HepG2 (cell line): ENCODE measurements at regions not wholly inside any gene's neighbourhood (a gene's known extent, or its start where the extent isn't known, plus 50 kb on each side); places are given as distances from the start of the nearest gene placed in this dataset.

Experiments used
- ATAC-seq: fragments of 200-7000 bp; cut with Tn5 transposase; 3 replicates; pipeline ENCODE4 v1.9.1; 2020; ENCODE audit warnings: mild to moderate bottlenecking, moderate library complexity
- BruUV-seq: library from RNA; stranded (reverse); fragments of 400-500 nt; replicated peaks from 2 replicates; lab custom pipeline; 2021; lab: Mats Ljungman, UMichigan
- CTCF ChIA-PET: fragments of 300-600 bp; formaldehyde crosslinking; extraction: SDS; loops from one replicate; lab custom pipeline; 2021; ENCODE audit warnings: low total read pairs, inconsistent platforms, low intra/inter-chr PET ratio; lab: Yijun Ruan, JAX
- POLR2A ChIA-PET: fragments of 350-600 bp; sonication (Branson Sonifier 250); formaldehyde crosslinking; loops from one replicate; lab custom pipeline; 2020; ENCODE audit warnings: antibody characterized with exemption, inconsistent platforms; lab: Yijun Ruan, JAX
- DNase-seq: peaks from one replicate; pipeline ENCODE4 v3.0.0-alpha.2; 2015; ENCODE audit warnings: low spot score
- FAIRE-seq: peaks from 3 replicates; lab custom pipeline; 2011; peaks lifted over from hg19 to GRCh38; lab: Jason Lieb, UNC
- H2AFZ ChIP-seq: one replicate; pipeline ENCODE4 v1.6.1; 2011; ENCODE audit warnings: low read length, inconsistent platforms
- H3K27ac ChIP-seq: fragments of 300-600 bp; 3 replicates; pipeline ENCODE4 v1.8.0; 2011; ENCODE audit warnings: mixed run types, mild to moderate bottlenecking, mixed read lengths, low read length, inconsistent platforms; ENCODE audit not compliant: insufficient read depth; ENCODE audit errors: extremely low read length
- H3K27me3 ChIP-seq, 2 experiments: fragments of 200-600 bp in 1 of 2; 2 replicates in 1 of 2; 3 replicates in 1 of 2; pipeline versions ENCODE4 v1.6.0 to v1.8.0; 2011; ENCODE audit warnings: low read length in 2 of 2, mild to moderate bottlenecking in 2 of 2, moderate library complexity in 2 of 2, inconsistent platforms in 1 of 2; ENCODE audit not compliant: insufficient read depth in 2 of 2, control insufficient read depth in 1 of 2
- H3K36me3 ChIP-seq, 2 experiments: fragments of 200-600 bp in 1 of 2; replicated peaks in 1 of 2; 2 replicates in 1 of 2; 3 replicates in 1 of 2; pipeline versions ENCODE4 v1.5.1 to v1.8.0; 2011; ENCODE audit warnings: low read length in 2 of 2, inconsistent platforms in 1 of 2; ENCODE audit not compliant: insufficient read depth in 2 of 2, control insufficient read depth in 1 of 2
- H3K4me1 ChIP-seq: 2 replicates; pipeline ENCODE4 v1.5.1; 2012; ENCODE audit warnings: low read length, inconsistent platforms; ENCODE audit not compliant: insufficient read depth
- H3K4me2 ChIP-seq: 2 replicates; pipeline ENCODE4 v1.6.0; 2011; ENCODE audit warnings: low read depth, low read length, inconsistent platforms
- H3K4me3 ChIP-seq, 3 experiments: fragments of 200-600 bp in 1 of 3; sonication (generic), shearing (Covaris generic) in 1 of 3; replicated peaks in 1 of 3; 2 replicates each; pipeline ENCODE4 v1.5.1; 2011 to 2016; ENCODE audit warnings: low read length in 3 of 3, inconsistent platforms in 2 of 3, low read depth in 2 of 3, mild to moderate bottlenecking in 2 of 3, control low read depth in 1 of 3, mixed read lengths in 1 of 3; ENCODE audit not compliant: insufficient read depth in 1 of 3
- H3K79me2 ChIP-seq: one replicate; pipeline ENCODE4 v1.6.1; 2011; ENCODE audit warnings: low read length, inconsistent platforms; ENCODE audit not compliant: insufficient read depth
- H3K9ac ChIP-seq: 2 replicates; pipeline ENCODE4 v1.6.0; 2011; ENCODE audit warnings: mild to moderate bottlenecking, low read depth, low read length, inconsistent platforms; ENCODE audit not compliant: insufficient read depth
- H3K9me3 ChIP-seq: 2 replicates; pipeline ENCODE4 v1.5.1; 2012; ENCODE audit warnings: mild to moderate bottlenecking, low read length
- H4K20me1 ChIP-seq: 2 replicates; pipeline ENCODE4 v1.6.0; 2011; ENCODE audit warnings: inconsistent platforms, mild to moderate bottlenecking, low read length, moderate library complexity; ENCODE audit not compliant: insufficient read depth
- CENPT ChIP-seq: sonication (generic); formaldehyde crosslinking; IDR thresholded peaks from 2 replicates; pipeline ENCODE4 v1.8.0; 2022; ENCODE audit warnings: low read depth, mild to moderate bottlenecking, moderate library complexity, missing genetic modification reagents
- FOXA1 ChIP-seq, 2 experiments: fragments of 450-650 bp in 1 of 2; sonication (generic) in 1 of 2; formaldehyde crosslinking in 1 of 2; IDR thresholded peaks; 2 replicates each; pipeline versions ENCODE4 v1.4.0 to v1.6.1; 2016 to 2020; ENCODE audit warnings: missing genetic modification reagents in 1 of 2
- HNF4G ChIP-seq, 2 experiments: sonication (generic) in 1 of 2; formaldehyde crosslinking in 1 of 2; IDR thresholded peaks; 2 replicates each; pipeline versions ENCODE4 v1.4.0 to v1.6.1; 2011 to 2020; ENCODE audit warnings: borderline replicate concordance in 2 of 2, low read depth in 2 of 2, mild to moderate bottlenecking in 2 of 2, low read length in 1 of 2, missing genetic modification reagents in 1 of 2, moderate library complexity in 1 of 2
- MAFK ChIP-seq, 2 experiments: IDR thresholded peaks in 1 of 2; conservative IDR thresholded peaks in 1 of 2; 2 replicates each; pipeline ENCODE4 v1.6.1; 2011; ENCODE audit warnings: improper control_type of control experiment in 2 of 2, low read length in 2 of 2
- MEF2D ChIP-seq: sonication (generic); formaldehyde crosslinking; IDR thresholded peaks from 2 replicates; pipeline ENCODE4 v1.5.1; 2020; ENCODE audit warnings: mild to moderate bottlenecking, missing genetic modification reagents
- RORA ChIP-seq: sonication (generic); formaldehyde crosslinking; IDR thresholded peaks from 2 replicates; pipeline ENCODE4 v1.5.0; 2020; ENCODE audit warnings: mild to moderate bottlenecking, missing genetic modification reagents, moderate library complexity
- TEAD2 ChIP-seq: sonication (generic); formaldehyde crosslinking; IDR thresholded peaks from 2 replicates; pipeline ENCODE4 v1.9.0; 2021; ENCODE audit warnings: missing genetic modification reagents
- ZBTB33 ChIP-seq: sonication (generic); formaldehyde crosslinking; IDR thresholded peaks from 2 replicates; pipeline ENCODE4 v1.4.0; 2020; ENCODE audit warnings: missing genetic modification reagents
- ZNF891 ChIP-seq: sonication (generic); formaldehyde crosslinking; IDR thresholded peaks from 2 replicates; pipeline ENCODE4 v1.5.0; 2020; ENCODE audit warnings: mild to moderate bottlenecking, missing genetic modification reagents
- WGBS: methylation state at CpG from one replicate; pipeline ENCODE4 v1.1.6; 2017; ENCODE audit warnings: low lambda C conversion rate; 5-methylcytosine and 5-hydroxymethylcytosine counted together
- in situ Hi-C: cut with HindIII; loops from 2 replicates; pipeline ENCODE4 v1.10.0; 2017; ENCODE audit warnings: low pct_unique_long_range_greater_than_20kb; ENCODE audit not compliant: extremely low pct_ligation_motif_present
- intact Hi-C: fragments of 100-400 bp; cut with micrococcal nuclease; formaldehyde crosslinking; loops from one replicate; pipeline ENCODE4 v1.10.0; 2022; ENCODE audit not compliant: unreplicated experiment

GRCh38 chr12:39102474-39103209 lies 197.3 kb upstream of the CPNE8 start:
- in situ Hi-C loops (loop anchor here (5.0 to 25.0 kb wide), 2 partner anchors 180 to 765 kb away; no protein-coding TSS in a partner anchor), intact Hi-C loops (loop anchor here (1.0 to 10.0 kb wide), 5 partner anchors 181 to 968 kb away; partner anchors contain the start of gene CPNE8)
- Histone ChIP-seq H3K4me2 (no peak overlapping the region), H3K79me2 (no peaks in the 10 kb centered on the region), H3K27me3 (no peaks in the 10 kb centered on the region), H3K9me3 (no peaks in the 10 kb centered on the region), H3K27ac (no peak overlapping the region), H2AFZ (no peak overlapping the region), H3K4me3 (no peak overlapping the region), H4K20me1 (no peaks in the 10 kb centered on the region), H3K36me3 (no peaks in the 10 kb centered on the region), H3K4me1 (no peaks in the 10 kb centered on the region), H3K9ac (no peak overlapping the region)
- ATAC-seq (no peak), DNase-seq (no peak), FAIRE-seq (no peak)
- ChIA-PET POLR2A (no interaction called here), CTCF (interaction anchor here (1.5 to 2.4 kb wide), 2 partner anchors 181 to 774 kb away, joined by 9 to 30 read pairs; no protein-coding TSS in a partner anchor)
- WGBS = 13% methylated on average over 3 of the region's 3 CpGs
- TF ChIP-seq ZNF891 = no peak
- no peak for TF ChIP-seq HNF4G (IDR thresholded peaks at IDR 0.05; ENCODE audit: borderline replicate concordance, low read depth, low read length)
- TF ChIP-seq HNF4G (CRISPR knock-in tag; IDR thresholded peaks at IDR 0.05; ENCODE audit: borderline replicate concordance, low read depth) = no peak
- TF ChIP-seq RORA (CRISPR knock-in tag) = no peak
- no peak for TF ChIP-seq TEAD2 (CRISPR knock-in tag)
- TF ChIP-seq MEF2D (CRISPR knock-in tag) = no peak
- no peak for TF ChIP-seq FOXA1 (IDR thresholded peaks at IDR 0.05)
- no peak for TF ChIP-seq FOXA1 (CRISPR knock-in tag; IDR thresholded peaks at IDR 0.05)
- no peak for TF ChIP-seq MAFK (conservative IDR thresholded peaks at IDR 0.05 in 1 of 2, IDR thresholded peaks at IDR 0.05 in 1 of 2; ENCODE audit: low read length in 2 of 2)
- TF ChIP-seq ZBTB33 (CRISPR knock-in tag) = no peak
- TF ChIP-seq CENPT (CRISPR knock-in tag) = no peak
- BruUV-seq = no TSS peak
